NCI-H748 treated with DMSO at 0.1 percent for 48 hours (cell line): ENCODE measurements at regions not wholly inside any gene's neighbourhood (a gene's known extent, or its start where the extent isn't known, plus 50 kb on each side); places are given as distances from the start of the nearest gene placed in this dataset.

Source experiments
- DNase-seq: peaks from one replicate; lab custom pipeline; 2025; lab: John Stamatoyannopoulos, UW

DNA sequence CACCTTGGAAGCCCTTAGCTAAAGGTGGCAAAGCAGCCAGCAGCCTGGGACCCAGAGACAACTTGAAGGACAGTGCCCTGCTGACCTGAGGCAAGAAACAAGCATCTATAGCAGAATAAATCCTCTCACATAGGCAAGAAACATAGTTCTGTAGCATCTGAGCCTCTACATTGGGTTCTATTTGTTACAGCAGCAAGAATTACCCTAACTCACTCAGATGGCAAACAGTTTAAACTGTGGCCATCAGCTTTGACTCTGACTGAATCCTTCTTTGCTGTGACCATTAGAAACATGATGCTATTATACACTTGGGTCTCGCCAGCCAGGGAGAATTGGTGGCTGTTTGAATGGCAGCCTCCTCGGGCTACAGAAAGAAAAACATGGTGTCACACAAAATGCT, 53.1 kb upstream of the CCL1 start:
- no peak for DNase-seq

DNA sequence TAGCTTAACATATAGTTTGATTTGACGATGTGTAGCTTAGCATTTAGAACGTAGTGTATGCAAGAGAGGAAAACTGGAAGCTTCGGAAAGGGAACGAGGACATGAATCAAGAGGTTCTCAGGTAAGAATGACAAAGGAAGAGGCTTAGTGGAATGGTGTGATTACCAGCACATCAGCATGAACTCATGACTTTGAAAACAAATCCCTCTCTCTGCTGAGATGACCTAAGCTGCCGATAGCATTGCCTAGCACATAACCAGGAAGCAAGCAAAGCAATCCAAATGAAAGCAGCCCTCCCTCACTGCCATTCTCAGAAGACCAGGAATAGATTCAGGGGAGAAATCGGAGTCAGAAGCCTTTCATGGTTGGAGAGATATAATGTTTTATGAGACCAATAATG, 51.3 kb upstream of the CCL1 start:
- DNase-seq = no peak

DNA sequence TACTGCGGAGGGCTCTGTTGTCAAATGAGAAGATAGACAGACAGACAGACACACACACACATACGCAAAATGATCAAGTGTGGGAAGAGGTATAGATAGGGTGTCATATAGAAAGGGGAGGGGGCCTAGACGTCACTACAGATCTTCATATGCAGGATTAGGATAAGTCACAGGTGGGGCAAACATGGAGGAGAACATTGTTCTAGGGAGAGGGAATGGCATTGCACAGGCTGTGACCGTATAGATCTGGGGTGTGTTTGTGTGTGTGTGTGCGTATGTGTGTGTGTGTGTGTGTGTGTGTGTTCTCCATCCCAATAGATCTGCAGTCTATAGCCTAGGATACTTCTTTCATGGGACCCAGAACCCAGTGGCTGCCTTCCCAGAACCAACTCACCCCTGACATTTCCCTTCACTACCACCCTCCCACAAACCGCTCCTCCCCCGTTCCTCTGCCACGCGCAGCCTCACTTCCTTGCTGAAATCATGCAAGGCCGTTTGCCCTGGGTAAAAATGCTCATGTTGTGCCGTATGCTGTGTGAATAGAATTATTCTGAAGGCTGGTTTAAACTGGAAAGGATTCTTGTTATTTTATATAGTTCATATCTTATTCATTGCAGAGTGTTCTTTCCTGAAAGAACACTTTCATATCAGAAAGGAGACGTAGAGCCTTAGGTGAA, 50.5 kb upstream of the CCL1 start:
- DNase-seq = no peak

DNA sequence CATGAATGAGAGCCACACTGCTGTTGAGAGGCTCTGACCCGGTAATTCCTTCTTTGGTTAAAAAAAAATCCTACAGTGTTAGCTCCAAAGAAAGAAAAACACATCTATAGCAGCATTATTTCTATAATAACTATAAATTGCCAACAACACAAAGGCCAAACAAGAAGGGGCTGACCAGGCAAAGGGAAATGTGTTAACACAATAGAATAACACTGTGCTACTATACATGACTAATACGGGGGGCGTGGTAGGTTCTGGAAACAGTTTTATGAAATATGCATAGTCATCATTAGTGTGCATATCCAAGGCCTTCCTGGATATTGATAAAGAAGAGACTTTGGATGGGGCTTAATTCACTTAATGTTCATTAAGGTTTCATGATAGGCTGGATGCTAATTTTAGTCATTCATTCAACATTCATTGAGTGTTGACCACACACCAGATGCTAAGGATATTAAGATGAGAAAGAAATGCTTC, 50.0 kb upstream of the CCL1 start:
- no peak for DNase-seq
